Activated CD4-positive, alpha-beta T cell treated with anti-CD3 and anti-CD28 coated beads, Interleukin-2, amount 10 ng/mL, durations not matched to agents 24 days and 14 days (primary cell): ENCODE measurements at regions not wholly inside any gene's neighbourhood (a gene's known extent, or its start where the extent isn't known, plus 50 kb on each side); places are given as distances from the start of the nearest gene placed in this dataset.
"Not testable (repeated sequence)": the region's sequence is repeated elsewhere in the genome, so short reads cannot be mapped to it uniquely, and the experiment has no call there.

Experiments
- DNase-seq: peaks from one replicate; pipeline ENCODE4 v3.0.0; 2022
- H3K27ac Mint-ChIP-seq: one replicate; pipeline ENCODE4 v1.8.0; 2022; ENCODE audit warnings: mild to moderate bottlenecking, mixed read lengths
- H3K27me3 Mint-ChIP-seq: one replicate; pipeline ENCODE4 v1.8.0; 2022; ENCODE audit warnings: mixed read lengths
- H3K36me3 Mint-ChIP-seq: one replicate; pipeline ENCODE4 v1.8.0; 2022; ENCODE audit warnings: low read depth, mild to moderate bottlenecking, mixed read lengths
- H3K4me1 Mint-ChIP-seq: one replicate; pipeline ENCODE4 v1.8.0; 2021; ENCODE audit warnings: mixed read lengths
- H3K4me3 Mint-ChIP-seq: one replicate; pipeline ENCODE4 v1.8.0; 2022; ENCODE audit warnings: mild to moderate bottlenecking, moderate library complexity, mixed read lengths
- H3K9me3 Mint-ChIP-seq: one replicate; pipeline ENCODE4 v1.8.0; 2021; ENCODE audit warnings: mixed read lengths
- intact Hi-C: fragments of 100-400 bp; cut with micrococcal nuclease; formaldehyde crosslinking; loops from one replicate; pipeline ENCODE4 v1.15.1; 2023

- H3K9me3 Mint-ChIP-seq, H3K4me1 Mint-ChIP-seq, H3K27ac Mint-ChIP-seq, DNase-seq, H3K4me3 Mint-ChIP-seq, H3K36me3 Mint-ChIP-seq, intact Hi-C loops, H3K27me3 Mint-ChIP-seq: not testable (repeated sequence)
Observed at GRCh38 chr4:170441146-170441545, 351.4 kb upstream of the AADAT start.

DNA sequence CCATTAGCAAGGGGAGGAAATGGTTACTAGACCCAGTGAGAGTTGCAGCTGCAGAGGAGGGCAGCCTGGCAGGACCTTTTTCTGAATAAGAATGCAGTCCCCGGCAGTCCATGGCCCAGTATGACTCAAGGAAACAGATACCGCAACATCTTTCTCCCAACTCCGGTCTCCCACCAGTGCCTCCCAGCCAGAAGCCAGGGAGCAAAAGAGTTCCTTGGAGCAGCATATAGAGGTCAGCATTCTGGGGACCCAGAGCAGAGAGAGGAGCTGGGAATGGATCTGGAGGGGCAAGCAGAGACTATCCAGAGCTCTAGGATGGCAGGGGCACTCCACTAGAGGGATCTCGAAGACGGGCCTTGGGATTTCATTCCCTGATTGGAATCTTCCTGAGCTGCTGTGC, 339.2 kb upstream of the AADAT start:
- H3K27me3 Mint-ChIP-seq, result no peaks in the 10 kb centered on the region
- H3K4me1 Mint-ChIP-seq, result no peaks in the 10 kb centered on the region
- H3K27ac Mint-ChIP-seq, result no peak overlapping the region
- H3K4me3 Mint-ChIP-seq, result no peak overlapping the region
- no peak for DNase-seq
- no peaks in the 10 kb centered on the region for H3K9me3 Mint-ChIP-seq
- no peaks in the 10 kb centered on the region for H3K36me3 Mint-ChIP-seq
- intact Hi-C loops, result no loop called here

DNA sequence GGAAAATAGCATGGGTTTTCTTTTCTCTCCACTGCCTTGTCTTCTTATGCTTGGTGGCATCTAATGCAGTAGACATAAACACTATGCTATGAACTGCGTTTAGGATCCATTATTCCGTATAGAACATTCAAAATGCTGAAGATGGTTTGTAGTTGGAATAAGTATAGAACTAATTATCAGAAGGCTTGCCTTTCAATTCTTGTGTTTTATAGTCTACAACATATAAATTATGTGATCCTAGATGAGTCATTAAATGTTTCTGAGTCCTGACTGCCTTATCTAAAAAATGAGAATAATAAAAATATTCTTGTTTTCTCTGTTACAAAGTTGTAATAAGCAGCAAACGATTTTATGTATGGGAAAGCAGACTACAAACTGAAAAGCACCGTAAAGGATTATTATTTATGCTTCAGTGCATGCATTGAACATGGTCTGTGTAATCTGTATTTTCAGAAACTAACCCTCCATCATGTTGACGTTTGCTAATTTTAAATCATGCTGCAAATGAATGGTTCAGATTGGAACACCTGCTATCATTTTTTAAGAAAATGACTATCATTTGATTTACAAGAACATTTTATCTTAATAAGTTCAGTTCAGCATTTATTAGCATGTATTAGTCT, 335.9 kb upstream of the AADAT start:
- intact Hi-C loops, result no loop called here
- no peaks in the 10 kb centered on the region for H3K27me3 Mint-ChIP-seq
- H3K4me3 Mint-ChIP-seq, result no peak overlapping the region
- DNase-seq, result no peak
- no peaks in the 10 kb centered on the region for H3K9me3 Mint-ChIP-seq
- H3K27ac Mint-ChIP-seq, result no peak overlapping the region
- no peaks in the 10 kb centered on the region for H3K36me3 Mint-ChIP-seq
- H3K4me1 Mint-ChIP-seq, result no peaks in the 10 kb centered on the region

DNA sequence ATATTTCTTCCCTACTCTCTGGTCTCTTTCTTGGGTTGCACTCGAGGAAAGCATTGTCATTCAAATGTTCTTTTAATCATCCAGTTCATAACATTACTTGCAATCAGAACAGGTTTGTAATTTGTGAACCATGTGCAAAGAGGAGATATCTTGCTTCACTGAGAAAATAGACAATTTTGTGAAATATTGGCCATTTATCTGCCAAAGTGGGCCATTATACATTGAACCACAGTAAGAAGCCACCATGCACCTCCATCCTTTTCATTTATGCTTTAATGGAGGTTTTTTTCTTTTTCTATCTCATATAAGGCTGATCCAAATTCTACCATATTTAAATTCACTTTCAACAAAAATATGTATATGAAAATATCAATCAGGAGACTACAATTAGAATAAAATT, 335.3 kb upstream of the AADAT start:
- no peak for DNase-seq
- H3K36me3 Mint-ChIP-seq, result no peaks in the 10 kb centered on the region
- H3K27ac Mint-ChIP-seq, result no peak overlapping the region

DNA sequence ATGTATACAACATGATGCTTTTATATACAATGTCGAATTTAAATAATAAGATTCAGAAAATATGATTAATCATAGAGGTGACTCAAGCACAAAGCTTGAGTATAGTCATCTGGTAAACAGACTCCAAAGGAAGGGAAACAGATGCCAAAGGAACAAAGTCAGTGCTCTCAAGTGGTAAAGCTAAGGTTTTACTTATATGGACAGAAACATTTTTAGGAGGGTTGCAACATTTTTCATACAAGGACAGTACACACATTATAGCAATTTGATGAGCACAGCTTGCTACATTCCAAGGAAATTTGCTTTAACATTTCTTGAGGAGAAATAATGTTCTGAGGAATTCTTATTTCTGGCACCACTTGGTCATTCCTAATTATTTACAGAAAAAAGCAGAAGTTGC, 333.4 kb upstream of the AADAT start:
- no peak overlapping the region for H3K4me3 Mint-ChIP-seq
- no peaks in the 10 kb centered on the region for H3K36me3 Mint-ChIP-seq
- H3K27ac Mint-ChIP-seq, result no peak overlapping the region

More for the DNA sequence above, 335.3 kb upstream of the AADAT start:
- no peaks in the 10 kb centered on the region for H3K27me3 Mint-ChIP-seq
- no peak overlapping the region for H3K4me3 Mint-ChIP-seq
- no peaks in the 10 kb centered on the region for H3K9me3 Mint-ChIP-seq
- H3K4me1 Mint-ChIP-seq, result no peaks in the 10 kb centered on the region
- intact Hi-C loops, result no loop called here

DNA sequence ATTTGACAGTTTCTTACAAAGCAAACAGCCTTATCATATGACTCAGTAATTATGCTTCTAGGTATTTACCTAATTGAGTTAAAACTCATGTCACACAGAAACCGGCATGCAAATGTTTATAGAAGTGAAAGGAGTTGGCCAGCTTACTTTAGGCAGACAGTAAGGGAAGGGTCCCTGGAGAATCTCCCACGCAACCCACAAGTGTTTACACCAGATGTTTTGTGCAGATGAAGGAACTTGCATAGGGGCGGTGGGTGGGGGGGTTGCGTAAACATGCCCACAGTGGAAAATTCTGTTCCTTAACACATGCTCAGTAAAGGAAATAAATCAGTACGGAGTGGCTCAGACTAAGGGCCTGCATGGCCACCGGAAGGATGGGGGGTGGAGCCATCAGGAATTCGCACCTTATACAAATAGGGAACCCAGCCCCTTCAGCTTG, 330.5 kb upstream of the AADAT start:
- Mint-ChIP-seq H3K9me3 (no peaks in the 10 kb centered on the region), H3K27me3 (no peaks in the 10 kb centered on the region), H3K27ac (no peak overlapping the region), H3K4me1 (no peaks in the 10 kb centered on the region), H3K4me3 (no peak overlapping the region), H3K36me3 (no peaks in the 10 kb centered on the region)
- intact Hi-C loops, result no loop called here
- DNase-seq, result no peak

More for the DNA sequence above, 333.4 kb upstream of the AADAT start:
- DNase-seq, result no peak
- Mint-ChIP-seq H3K4me1 (no peaks in the 10 kb centered on the region), H3K27me3 (no peaks in the 10 kb centered on the region), H3K9me3 (no peaks in the 10 kb centered on the region)
- intact Hi-C loops, result no loop called here

DNA sequence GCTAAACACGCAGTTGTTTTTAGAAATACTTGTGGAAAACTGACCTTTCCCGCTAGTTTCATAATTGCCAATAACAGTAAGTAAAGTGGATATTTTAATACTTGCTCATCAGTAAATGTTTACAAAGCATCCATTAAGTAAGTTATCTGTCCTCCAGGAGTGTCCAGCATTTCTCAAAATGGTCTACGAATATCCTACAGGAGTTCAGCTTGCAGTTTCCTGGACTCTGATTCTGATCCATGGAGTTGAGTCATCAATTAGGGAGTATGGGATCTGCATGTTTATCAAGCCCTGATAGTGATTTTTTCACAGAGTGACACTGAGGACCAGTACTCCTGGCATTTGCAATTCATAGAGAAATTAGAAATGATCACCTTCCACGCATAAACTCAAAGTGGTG, 325.2 kb upstream of the AADAT start:
- Mint-ChIP-seq H3K36me3 (no peaks in the 10 kb centered on the region), H3K9me3 (no peaks in the 10 kb centered on the region), H3K4me1 (no peaks in the 10 kb centered on the region), H3K4me3 (no peak overlapping the region), H3K27ac (no peak overlapping the region), H3K27me3 (no peaks in the 10 kb centered on the region)
- DNase-seq, result no peak
- intact Hi-C loops, result no loop called here

GRCh38 chr4:170414360-170414759, 324.6 kb upstream of the AADAT start:
- Mint-ChIP-seq H3K27ac (no peak overlapping the region), H3K27me3 (no peaks in the 10 kb centered on the region), H3K36me3 (no peaks in the 10 kb centered on the region), H3K4me1 (no peaks in the 10 kb centered on the region), H3K9me3 (no peaks in the 10 kb centered on the region), H3K4me3 (no peak overlapping the region)
- intact Hi-C loops, result no loop called here
- no peak for DNase-seq

DNA sequence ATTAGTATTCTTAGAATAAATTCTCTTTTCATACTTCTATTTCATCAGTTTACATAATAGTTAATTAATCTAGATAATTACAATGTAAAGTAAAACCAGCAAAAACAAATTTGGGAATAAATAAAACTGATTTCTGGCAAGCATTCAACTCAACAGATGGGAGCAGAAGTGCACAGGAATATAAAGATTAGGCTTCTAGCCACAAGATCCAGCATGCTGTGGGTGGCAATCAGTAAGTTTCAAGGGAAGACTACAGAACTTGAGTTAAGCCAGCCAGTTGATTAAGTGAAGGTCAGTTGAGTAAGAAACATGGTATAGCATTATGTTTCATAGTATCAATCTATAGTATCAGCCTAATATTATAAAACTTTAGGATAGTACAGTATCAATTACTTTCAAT, 324.2 kb upstream of the AADAT start:
- intact Hi-C loops, result no loop called here
- Mint-ChIP-seq H3K27me3 (no peaks in the 10 kb centered on the region), H3K36me3 (no peaks in the 10 kb centered on the region), H3K4me3 (no peak overlapping the region), H3K9me3 (no peaks in the 10 kb centered on the region), H3K27ac (no peak overlapping the region), H3K4me1 (no peaks in the 10 kb centered on the region)
- DNase-seq, result no peak

- Mint-ChIP-seq H3K4me3 (no peak overlapping the region), H3K36me3 (no peaks in the 10 kb centered on the region), H3K9me3 (peaks cover 5% of the 10 kb centered on the region), H3K4me1 (no peaks in the 10 kb centered on the region), H3K27me3 (no peaks in the 10 kb centered on the region), H3K27ac (no peak overlapping the region)
- intact Hi-C loops, result no loop called here
- DNase-seq, result no peak
Observed at GRCh38 chr4:170400361-170400760, 310.6 kb upstream of the AADAT start.

GRCh38 chr4:170399581-170400293, 310.0 kb upstream of the AADAT start:
- no peak overlapping the region for H3K4me3 Mint-ChIP-seq
- H3K9me3 Mint-ChIP-seq, result peaks cover 5% of the 10 kb centered on the region
- DNase-seq, result no peak
- H3K27ac Mint-ChIP-seq, result no peak overlapping the region
- intact Hi-C loops, result no loop called here
- no peaks in the 10 kb centered on the region for H3K27me3 Mint-ChIP-seq
- H3K36me3 Mint-ChIP-seq, result no peaks in the 10 kb centered on the region
- H3K4me1 Mint-ChIP-seq, result no peaks in the 10 kb centered on the region

GRCh38 chr4:170398218-170398617, 308.5 kb upstream of the AADAT start:
- H3K4me3 Mint-ChIP-seq, result no peak overlapping the region
- H3K4me1 Mint-ChIP-seq, result no peaks in the 10 kb centered on the region
- H3K27ac Mint-ChIP-seq, result no peak overlapping the region
- H3K9me3 Mint-ChIP-seq, result peaks cover under 1% of the 10 kb centered on the region
- no peaks in the 10 kb centered on the region for H3K27me3 Mint-ChIP-seq
- no peak for DNase-seq
- no peaks in the 10 kb centered on the region for H3K36me3 Mint-ChIP-seq
- intact Hi-C loops, result no loop called here

- DNase-seq, result no peak
- no peaks in the 10 kb centered on the region for H3K27me3 Mint-ChIP-seq
- H3K4me3 Mint-ChIP-seq, result no peak overlapping the region
- intact Hi-C loops, result no loop called here
- H3K4me1 Mint-ChIP-seq, result no peaks in the 10 kb centered on the region
- H3K36me3 Mint-ChIP-seq, result no peaks in the 10 kb centered on the region
- H3K9me3 Mint-ChIP-seq, result peaks cover 3% of the 10 kb centered on the region
- H3K27ac Mint-ChIP-seq, result no peak overlapping the region
Observed at GRCh38 chr4:170395773-170396172, 306.0 kb upstream of the AADAT start.

- Mint-ChIP-seq H3K36me3 (no peaks in the 10 kb centered on the region), H3K27me3 (no peaks in the 10 kb centered on the region), H3K4me1 (no peaks in the 10 kb centered on the region), H3K27ac (no peak overlapping the region), H3K9me3 (peaks cover 3% of the 10 kb centered on the region), H3K4me3 (no peak overlapping the region)
- no peak for DNase-seq
- intact Hi-C loops, result no loop called here
Observed at GRCh38 chr4:170391066-170391740, 301.4 kb upstream of the AADAT start.
